HEK293 (cell line): ENCODE measurements at regions not wholly inside any gene's neighbourhood (a gene's known extent, or its start where the extent isn't known, plus 50 kb on each side); places are given as distances from the start of the nearest gene placed in this dataset.

ENCODE experiments used
- CTCF ChIA-PET: fragments of 350-600 bp; formaldehyde crosslinking; extraction: SDS; loops from one replicate; lab custom pipeline; 2021; ENCODE audit warnings: antibody characterized with exemption; lab: Yijun Ruan, JAX
- POLR2A ChIA-PET: fragments of 300-600 bp; formaldehyde crosslinking; extraction: SDS; loops from one replicate; lab custom pipeline; 2020; ENCODE audit warnings: antibody characterized with exemption, inconsistent platforms; lab: Yijun Ruan, JAX
- H3K27ac ChIP-seq: fragments of 200-500 bp; sonication (Bioruptor generic); 2 replicates; pipeline ENCODE4 v1.5.1; 2014; ENCODE audit warnings: low read depth, low read length, control low read depth, inconsistent platforms; ENCODE audit errors: extremely low read depth
- H3K36me3 ChIP-seq, 2 experiments: fragments of 200-500 bp in 1 of 2; sonication (Bioruptor generic) in 1 of 2; 1 replicate in 1 of 2; 2 replicates in 1 of 2; pipeline ENCODE4 v1.5.1; 2014 to 2017; ENCODE audit warnings: inconsistent platforms in 2 of 2, low read length in 2 of 2; ENCODE audit not compliant: control insufficient read depth in 2 of 2, insufficient read depth in 1 of 2
- H3K4me1 ChIP-seq: fragments of 200-500 bp; sonication (Bioruptor generic); 2 replicates; pipeline ENCODE4 v1.5.1; 2014; ENCODE audit warnings: mild to moderate bottlenecking, low read length, inconsistent platforms; ENCODE audit not compliant: control insufficient read depth, insufficient read depth
- H3K4me3 ChIP-seq: 2 replicates; pipeline ENCODE4 v1.5.1; 2011; ENCODE audit warnings: low read depth, mild to moderate bottlenecking, control low read depth, low read length, moderate library complexity
- H3K9me3 ChIP-seq: fragments of 200-500 bp; sonication (Bioruptor generic); 2 replicates; pipeline ENCODE4 v1.5.1; 2014; ENCODE audit warnings: low read depth, low read length, inconsistent platforms; ENCODE audit not compliant: control insufficient read depth, insufficient read depth
- BCL11B ChIP-seq: fragments of 450-650 bp; formaldehyde crosslinking; IDR thresholded peaks from 2 replicates; pipeline ENCODE4 v1.5.1; 2016; ENCODE audit warnings: low read depth, missing biosample characterization, missing genetic modification characterization
- EGR2 ChIP-seq: fragments of 450-650 bp; formaldehyde crosslinking; IDR thresholded peaks from 2 replicates; pipeline ENCODE4 v1.5.1; 2016; ENCODE audit warnings: low read depth, missing biosample characterization, missing genetic modification characterization
- FEZF1 ChIP-seq: fragments of 450-650 bp; formaldehyde crosslinking; IDR thresholded peaks from 2 replicates; pipeline ENCODE4 v1.5.1; 2016; ENCODE audit warnings: missing biosample characterization, missing genetic modification characterization
- GLI2 ChIP-seq: fragments of 450-650 bp; formaldehyde crosslinking; IDR thresholded peaks from 2 replicates; pipeline ENCODE4; 2017; ENCODE audit warnings: missing biosample characterization, missing genetic modification characterization, low read depth, borderline replicate concordance
- GLIS1 ChIP-seq: fragments of 450-650 bp; formaldehyde crosslinking; IDR thresholded peaks from 2 replicates; pipeline ENCODE4 v1.5.1; 2016; ENCODE audit warnings: missing biosample characterization, missing genetic modification characterization
- GLIS2 ChIP-seq: fragments of 450-650 bp; formaldehyde crosslinking; IDR thresholded peaks from 2 replicates; pipeline ENCODE4 v1.5.1; 2016; ENCODE audit warnings: missing biosample characterization, missing genetic modification characterization
- IKZF3 ChIP-seq: fragments of 450-650 bp; IDR thresholded peaks from 2 replicates; pipeline ENCODE4 v1.5.0; 2018; ENCODE audit warnings: missing biosample characterization, mild to moderate bottlenecking, missing genetic modification characterization, moderate library complexity
- KLF1 ChIP-seq: fragments of 450-650 bp; formaldehyde crosslinking; IDR thresholded peaks from 2 replicates; pipeline ENCODE4 v1.5.1; 2016; ENCODE audit warnings: missing biosample characterization, missing genetic modification characterization
- PBX3 ChIP-seq: sonication (generic); formaldehyde crosslinking; IDR thresholded peaks from 2 replicates; pipeline ENCODE4 v1.8.1; 2022; ENCODE audit warnings: mild to moderate bottlenecking, moderate library complexity, missing genetic modification reagents
- REPIN1 ChIP-seq: fragments of 450-650 bp; formaldehyde crosslinking; IDR thresholded peaks from 2 replicates; pipeline ENCODE4 v1.5.1; 2017; ENCODE audit warnings: missing biosample characterization, missing genetic modification characterization, low read depth
- ZBTB1 ChIP-seq: fragments of 450-650 bp; formaldehyde crosslinking; IDR thresholded peaks from 2 replicates; pipeline ENCODE4 v1.5.1; 2016; ENCODE audit warnings: missing biosample characterization, missing genetic modification characterization
- ZIC2 ChIP-seq: fragments of 450-650 bp; formaldehyde crosslinking; IDR thresholded peaks from 2 replicates; pipeline ENCODE4 v1.5.1; 2016; ENCODE audit warnings: missing biosample characterization, missing genetic modification characterization
- ZNF132 ChIP-seq: fragments of 450-650 bp; formaldehyde crosslinking; IDR thresholded peaks from 2 replicates; pipeline ENCODE4 v1.5.1; 2017; ENCODE audit warnings: missing biosample characterization, missing genetic modification characterization, borderline replicate concordance
- ZNF202 ChIP-seq: fragments of 450-650 bp; formaldehyde crosslinking; IDR thresholded peaks from 2 replicates; pipeline ENCODE4 v1.5.1; 2016; ENCODE audit warnings: missing biosample characterization, missing genetic modification characterization, borderline replicate concordance
- ZNF211 ChIP-seq: fragments of 450-650 bp; formaldehyde crosslinking; IDR thresholded peaks from 2 replicates; pipeline ENCODE4 v1.5.1; 2016; ENCODE audit warnings: low read depth, missing biosample characterization, missing genetic modification characterization
- ZNF221 ChIP-seq: fragments of 450-650 bp; formaldehyde crosslinking; IDR thresholded peaks from 2 replicates; pipeline ENCODE4 v1.5.1; 2017; ENCODE audit warnings: missing biosample characterization, missing genetic modification characterization, borderline replicate concordance
- ZNF24 ChIP-seq: fragments of 450-650 bp; formaldehyde crosslinking; IDR thresholded peaks from 2 replicates; pipeline ENCODE4 v1.5.1; 2016; ENCODE audit warnings: missing biosample characterization, missing genetic modification characterization
- ZNF266 ChIP-seq: fragments of 450-650 bp; formaldehyde crosslinking; IDR thresholded peaks from 2 replicates; pipeline ENCODE4 v1.5.1; 2016; ENCODE audit warnings: missing biosample characterization, missing genetic modification characterization, low read depth
- ZNF354C ChIP-seq: fragments of 450-650 bp; formaldehyde crosslinking; IDR thresholded peaks from 2 replicates; pipeline ENCODE4 v1.5.1; 2016; ENCODE audit warnings: missing biosample characterization, missing genetic modification characterization, low read depth, borderline replicate concordance
- ZNF391 ChIP-seq: fragments of 450-650 bp; formaldehyde crosslinking; IDR thresholded peaks from 2 replicates; pipeline ENCODE4 v1.5.1; 2016; ENCODE audit warnings: low read depth, missing biosample characterization, missing genetic modification characterization, borderline replicate concordance
- ZNF501 ChIP-seq: fragments of 450-650 bp; formaldehyde crosslinking; IDR thresholded peaks from 2 replicates; pipeline ENCODE4 v1.5.1; 2016; ENCODE audit warnings: missing biosample characterization, missing genetic modification characterization
- ZNF558 ChIP-seq: fragments of 450-650 bp; formaldehyde crosslinking; IDR thresholded peaks from 2 replicates; pipeline ENCODE4 v1.5.1; 2016; ENCODE audit warnings: missing biosample characterization, missing genetic modification characterization
- ZNF560 ChIP-seq: fragments of 450-650 bp; formaldehyde crosslinking; IDR thresholded peaks from 2 replicates; pipeline ENCODE4 v1.5.1; 2017; ENCODE audit warnings: missing biosample characterization, missing genetic modification characterization, borderline replicate concordance
- ZNF585B ChIP-seq: fragments of 450-650 bp; formaldehyde crosslinking; IDR thresholded peaks from 2 replicates; pipeline ENCODE4 v1.5.1; 2016; ENCODE audit warnings: missing biosample characterization, missing genetic modification characterization
- ZNF768 ChIP-seq: fragments of 450-650 bp; formaldehyde crosslinking; IDR thresholded peaks from 2 replicates; pipeline ENCODE4 v1.5.1; 2018; ENCODE audit warnings: missing biosample characterization, mild to moderate bottlenecking, missing genetic modification characterization
- ZNF791 ChIP-seq: fragments of 450-650 bp; formaldehyde crosslinking; IDR thresholded peaks from 2 replicates; pipeline ENCODE4 v1.5.1; 2016; ENCODE audit warnings: missing biosample characterization, missing genetic modification characterization
- ZNF843 ChIP-seq: fragments of 450-650 bp; formaldehyde crosslinking; IDR thresholded peaks from 2 replicates; pipeline ENCODE4 v1.5.1; 2016; ENCODE audit warnings: missing biosample characterization, missing genetic modification characterization
- TF ChIP-seq, protein P1 (sequence below): fragments of 450-650 bp; formaldehyde crosslinking; IDR thresholded peaks from 2 replicates; pipeline ENCODE4 v1.5.1; 2016; ENCODE audit warnings: missing biosample characterization, missing genetic modification characterization
- TF ChIP-seq, protein P2 (sequence below): fragments of 450-650 bp; formaldehyde crosslinking; IDR thresholded peaks from 2 replicates; pipeline ENCODE4 v1.5.1; 2016; ENCODE audit warnings: missing biosample characterization, missing genetic modification characterization
- TF ChIP-seq, protein P3 (sequence below): fragments of 450-650 bp; formaldehyde crosslinking; IDR thresholded peaks from 2 replicates; pipeline ENCODE4 v1.5.1; 2017; ENCODE audit warnings: missing biosample characterization, missing genetic modification characterization

DNA sequence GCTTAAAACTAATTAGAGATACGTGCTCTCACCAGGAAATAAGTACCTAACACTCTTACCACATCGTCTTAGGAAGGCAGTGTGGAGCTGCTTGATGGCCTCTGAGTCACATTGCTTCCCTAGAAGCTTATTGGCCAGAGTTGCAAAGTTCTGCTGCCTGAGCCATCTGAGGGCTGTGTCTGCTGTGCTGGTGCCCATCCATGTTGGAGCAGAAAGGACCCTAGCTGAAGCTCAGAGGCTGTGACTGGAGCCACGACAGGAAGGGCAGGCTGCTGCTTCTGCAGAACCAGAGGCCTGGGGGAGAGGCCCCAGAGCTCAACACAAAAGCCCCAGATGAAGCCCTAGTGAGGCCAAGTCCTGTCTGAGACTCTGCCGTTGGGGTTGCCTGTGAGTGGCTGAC, 64.8 kb upstream of the IGFBP3 start:
- H3K9me3 ChIP-seq = no peaks in the 10 kb centered on the region
- POLR2A ChIA-PET = no interaction called here
- H3K4me1 ChIP-seq = no peaks in the 10 kb centered on the region
- CTCF ChIA-PET = interaction anchor here (0.5 to 0.7 kb wide), 3 partner anchors 39 to 1035 kb away, joined by 3 read pairs; no protein-coding TSS in a partner anchor
- H3K27ac ChIP-seq = no peak overlapping the region
- H3K4me3 ChIP-seq = no peak overlapping the region
- no peaks in the 10 kb centered on the region for H3K36me3 ChIP-seq
- TF ChIP-seq BCL11B (tag by site-specific recombination) (no peak), IKZF3 (tag by site-specific recombination) (no peak), ZNF501 (tag by site-specific recombination) (no peak), ZNF24 (tag by site-specific recombination) (no peak)

DNA sequence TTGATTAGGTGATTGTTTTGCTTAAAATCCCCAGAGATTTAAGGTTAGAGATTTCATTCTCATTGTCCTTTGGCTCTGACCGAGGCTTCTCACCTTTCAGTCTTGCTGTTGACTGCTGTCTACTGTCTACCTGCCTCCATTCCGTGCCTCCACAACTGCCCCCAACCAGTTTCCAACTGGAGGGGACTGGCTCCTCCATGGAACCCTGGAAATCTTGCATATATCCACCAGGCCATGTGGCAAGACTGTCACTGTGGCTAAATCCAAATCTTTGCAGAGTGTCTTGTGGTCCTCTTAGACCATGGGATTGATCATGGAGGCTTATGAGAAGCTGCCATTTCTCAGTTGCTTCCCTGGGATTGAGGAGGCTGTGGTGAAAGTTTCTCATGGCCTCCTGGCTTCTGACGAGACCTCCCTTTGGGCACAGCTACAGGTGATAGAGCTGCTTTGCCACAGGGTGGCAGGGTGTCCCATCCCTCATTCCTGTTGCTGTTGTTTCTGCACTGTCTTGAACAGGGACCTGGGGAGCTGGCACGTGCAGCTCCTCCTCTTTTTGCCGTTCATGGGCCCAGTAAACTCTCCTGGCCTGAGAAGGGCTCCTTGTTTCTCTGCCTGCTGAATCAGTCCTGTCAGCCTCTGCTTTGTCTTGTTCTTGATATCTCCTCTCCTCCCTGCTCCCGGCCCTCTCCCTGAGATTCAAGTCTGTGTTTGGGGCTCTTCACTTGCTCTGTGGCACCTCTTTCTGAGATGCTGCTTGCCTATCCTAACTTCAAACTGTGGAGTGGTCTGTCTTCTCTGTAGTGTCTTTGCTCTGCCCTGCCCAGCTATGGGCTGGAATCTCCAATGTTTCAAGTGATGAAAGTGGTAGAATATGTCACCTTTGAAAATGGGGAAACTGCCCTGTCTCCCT, 63.6 kb upstream of the IGFBP3 start:
- H3K9me3 ChIP-seq = no peaks in the 10 kb centered on the region
- ChIA-PET CTCF (no interaction called here), POLR2A (no interaction called here)

GRCh38 chr7:45983720-45984255, 62.7 kb upstream of the IGFBP3 start:
- H3K4me1 ChIP-seq = no peaks in the 10 kb centered on the region
- no peak overlapping the region for H3K4me3 ChIP-seq
- no peak overlapping the region for H3K27ac ChIP-seq
- no peaks in the 10 kb centered on the region for H3K9me3 ChIP-seq
- ChIA-PET CTCF (no interaction called here), POLR2A (no interaction called here)
- H3K36me3 ChIP-seq = no peaks in the 10 kb centered on the region
- TF ChIP-seq ZNF391 (tag by site-specific recombination) = no peak
- TF ChIP-seq ZNF558 (tag by site-specific recombination) = no peak
- TF ChIP-seq, protein P1, sequence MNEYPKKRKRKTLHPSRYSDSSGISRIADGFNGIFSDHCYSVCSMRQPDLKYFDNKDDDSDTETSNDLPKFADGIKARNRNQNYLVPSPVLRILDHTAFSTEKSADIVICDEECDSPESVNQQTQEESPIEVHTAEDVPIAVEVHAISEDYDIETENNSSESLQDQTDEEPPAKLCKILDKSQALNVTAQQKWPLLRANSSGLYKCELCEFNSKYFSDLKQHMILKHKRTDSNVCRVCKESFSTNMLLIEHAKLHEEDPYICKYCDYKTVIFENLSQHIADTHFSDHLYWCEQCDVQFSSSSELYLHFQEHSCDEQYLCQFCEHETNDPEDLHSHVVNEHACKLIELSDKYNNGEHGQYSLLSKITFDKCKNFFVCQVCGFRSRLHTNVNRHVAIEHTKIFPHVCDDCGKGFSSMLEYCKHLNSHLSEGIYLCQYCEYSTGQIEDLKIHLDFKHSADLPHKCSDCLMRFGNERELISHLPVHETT = no peak
- no peak for TF ChIP-seq ZBTB1 (tag by site-specific recombination)
- TF ChIP-seq ZNF266 (tag by site-specific recombination) = no peak
- no peak for TF ChIP-seq ZNF768 (tag by site-specific recombination)
- TF ChIP-seq ZNF221 = no peak
- TF ChIP-seq KLF1 (tag by site-specific recombination) = no peak
- no peak for TF ChIP-seq ZNF211
- TF ChIP-seq PBX3 (CRISPR knock-in tag) = no peak
- TF ChIP-seq, protein P2, sequence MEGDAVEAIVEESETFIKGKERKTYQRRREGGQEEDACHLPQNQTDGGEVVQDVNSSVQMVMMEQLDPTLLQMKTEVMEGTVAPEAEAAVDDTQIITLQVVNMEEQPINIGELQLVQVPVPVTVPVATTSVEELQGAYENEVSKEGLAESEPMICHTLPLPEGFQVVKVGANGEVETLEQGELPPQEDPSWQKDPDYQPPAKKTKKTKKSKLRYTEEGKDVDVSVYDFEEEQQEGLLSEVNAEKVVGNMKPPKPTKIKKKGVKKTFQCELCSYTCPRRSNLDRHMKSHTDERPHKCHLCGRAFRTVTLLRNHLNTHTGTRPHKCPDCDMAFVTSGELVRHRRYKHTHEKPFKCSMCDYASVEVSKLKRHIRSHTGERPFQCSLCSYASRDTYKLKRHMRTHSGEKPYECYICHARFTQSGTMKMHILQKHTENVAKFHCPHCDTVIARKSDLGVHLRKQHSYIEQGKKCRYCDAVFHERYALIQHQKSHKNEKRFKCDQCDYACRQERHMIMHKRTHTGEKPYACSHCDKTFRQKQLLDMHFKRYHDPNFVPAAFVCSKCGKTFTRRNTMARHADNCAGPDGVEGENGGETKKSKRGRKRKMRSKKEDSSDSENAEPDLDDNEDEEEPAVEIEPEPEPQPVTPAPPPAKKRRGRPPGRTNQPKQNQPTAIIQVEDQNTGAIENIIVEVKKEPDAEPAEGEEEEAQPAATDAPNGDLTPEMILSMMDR (tag by site-specific recombination) = no peak
- TF ChIP-seq ZIC2 (tag by site-specific recombination) = no peak

More for the DNA sequence above, 63.6 kb upstream of the IGFBP3 start:
- Histone ChIP-seq H3K4me1 (no peaks in the 10 kb centered on the region), H3K27ac (no peak overlapping the region), H3K4me3 (no peak overlapping the region), H3K36me3 (no peaks in the 10 kb centered on the region)
- no peak for TF ChIP-seq ZNF354C (tag by site-specific recombination)
- TF ChIP-seq ZNF843 (tag by site-specific recombination) = no peak
- no peak for TF ChIP-seq ZNF132 (tag by site-specific recombination)
- TF ChIP-seq GLIS1 = no peak
- TF ChIP-seq GLIS2 (tag by site-specific recombination) = no peak
- TF ChIP-seq GLI2 (tag by site-specific recombination) = no peak
- TF ChIP-seq, protein P3, sequence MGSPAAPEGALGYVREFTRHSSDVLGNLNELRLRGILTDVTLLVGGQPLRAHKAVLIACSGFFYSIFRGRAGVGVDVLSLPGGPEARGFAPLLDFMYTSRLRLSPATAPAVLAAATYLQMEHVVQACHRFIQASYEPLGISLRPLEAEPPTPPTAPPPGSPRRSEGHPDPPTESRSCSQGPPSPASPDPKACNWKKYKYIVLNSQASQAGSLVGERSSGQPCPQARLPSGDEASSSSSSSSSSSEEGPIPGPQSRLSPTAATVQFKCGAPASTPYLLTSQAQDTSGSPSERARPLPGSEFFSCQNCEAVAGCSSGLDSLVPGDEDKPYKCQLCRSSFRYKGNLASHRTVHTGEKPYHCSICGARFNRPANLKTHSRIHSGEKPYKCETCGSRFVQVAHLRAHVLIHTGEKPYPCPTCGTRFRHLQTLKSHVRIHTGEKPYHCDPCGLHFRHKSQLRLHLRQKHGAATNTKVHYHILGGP (tag by site-specific recombination) = no peak
- no peak for TF ChIP-seq ZNF791 (tag by site-specific recombination)
- no peak for TF ChIP-seq ZNF202
- TF ChIP-seq, protein P1 = no peak
- TF ChIP-seq REPIN1 (tag by site-specific recombination) = no peak
- TF ChIP-seq EGR2 (tag by site-specific recombination) = no peak
- no peak for TF ChIP-seq FEZF1 (tag by site-specific recombination)
- TF ChIP-seq ZNF560 = no peak
- TF ChIP-seq ZNF585B (tag by site-specific recombination) = no peak
